GM12864 (cell line): ENCODE measurements at regions not wholly inside any gene's neighbourhood (a gene's known extent, or its start where the extent isn't known, plus 50 kb on each side); places are given as distances from the start of the nearest gene placed in this dataset.

Source experiments
- DNase-seq: peaks from one replicate; pipeline ENCODE4 v3.0.0-alpha.2; 2011; ENCODE audit warnings: low read depth
- H3K4me3 ChIP-seq: 2 replicates; pipeline ENCODE4 v1.5.1; 2011; ENCODE audit warnings: mild to moderate bottlenecking, low read depth, low read length, control low read depth
- CTCF ChIP-seq: IDR thresholded peaks from 2 replicates; pipeline ENCODE4 v1.5.1; 2011; ENCODE audit warnings: low read depth, mild to moderate bottlenecking, moderate library complexity, low read length, control low read depth, inconsistent platforms; ENCODE audit errors: missing control alignments

GRCh38 chr1:229128066-229128608 is 142.8 kb upstream of the RAB4A start:
- no peak overlapping the region for H3K4me3 ChIP-seq
- TF ChIP-seq CTCF = no peak
- no peak for DNase-seq

GRCh38 chr1:229129301-229130027 is 141.4 kb upstream of the RAB4A start:
- DNase-seq = no peak
- TF ChIP-seq CTCF = no peak
- H3K4me3 ChIP-seq = no peak overlapping the region

GRCh38 chr1:229130028-229130668 is 140.8 kb upstream of the RAB4A start:
- no peak for TF ChIP-seq CTCF
- no peak overlapping the region for H3K4me3 ChIP-seq
- no peak for DNase-seq

- DNase-seq = no peak
- no peak for TF ChIP-seq CTCF
- no peak overlapping the region for H3K4me3 ChIP-seq
These were observed 139.4 kb upstream of the RAB4A start for GRCh38 chr1:229131243-229132105.

DNA sequence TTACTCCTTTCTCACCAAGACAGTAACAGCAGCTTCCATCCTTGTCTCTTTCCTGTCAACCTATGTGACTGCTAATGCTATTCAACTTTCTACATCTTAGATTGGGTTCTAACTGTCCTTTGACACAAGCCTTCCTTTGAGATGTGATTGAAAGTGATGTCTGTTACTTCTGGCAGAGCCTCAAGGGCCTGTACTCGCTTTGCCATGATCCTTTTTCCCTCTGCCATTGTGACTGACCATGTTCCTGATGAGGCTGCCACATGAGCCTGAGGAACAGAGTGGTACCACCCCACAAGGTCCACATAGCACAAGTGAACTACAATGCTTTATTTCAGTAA is 138.8 kb upstream of the RAB4A start:
- DNase-seq = no peak
- no peak overlapping the region for H3K4me3 ChIP-seq
- TF ChIP-seq CTCF = no peak

- TF ChIP-seq CTCF = no peak
- no peak for DNase-seq
- no peak overlapping the region for H3K4me3 ChIP-seq
These were observed 138.2 kb upstream of the RAB4A start for GRCh38 chr1:229132706-229133105.
